ENCODE measurements at regions not wholly inside any gene's neighbourhood (a gene's known extent, or its start where the extent isn't known, plus 50 kb on each side); places are given as distances from the start of the nearest gene placed in this dataset.

- Histone ChIP-seq H3K9me3 (no peaks in the 10 kb centered on the region), H3K36me3 (no peaks in the 10 kb centered on the region), H3K4me3 (no peak overlapping the region), H3K27me3 (no peaks in the 10 kb centered on the region), H3K27ac (no peak overlapping the region), H3K4me1 (no peaks in the 10 kb centered on the region)
- DNase-seq (ENCODE audit: extremely low spot score in 2 of 2): no peak
- intact Hi-C loops (cut with DNase I): no loop called here
- TF ChIP-seq POLR2AphosphoS5 (IDR thresholded peaks at IDR 0.05; ENCODE audit: insufficient read depth in 1 of 2, low read depth in 1 of 2) (no peak), CTCF (IDR thresholded peaks at IDR 0.05) (no peak), POLR2A (IDR thresholded peaks at IDR 0.05) (no peak)
These were observed 766.0 kb downstream of the TRIML1 start for GRCh38 chr4:188905248-188905647.

- Histone ChIP-seq H3K9me3 (no peaks in the 10 kb centered on the region), H3K4me3 (no peak overlapping the region), H3K27ac (no peak overlapping the region), H3K36me3 (no peaks in the 10 kb centered on the region), H3K4me1 (no peaks in the 10 kb centered on the region), H3K27me3 (no peaks in the 10 kb centered on the region)
- TF ChIP-seq POLR2A (IDR thresholded peaks at IDR 0.05) (no peak), POLR2AphosphoS5 (IDR thresholded peaks at IDR 0.05; ENCODE audit: insufficient read depth in 1 of 2, low read depth in 1 of 2) (no peak), CTCF (IDR thresholded peaks at IDR 0.05) (no peak)
- no peak for DNase-seq (ENCODE audit: extremely low spot score in 2 of 2)
- intact Hi-C loops (cut with DNase I): no loop called here
These were observed 772.0 kb downstream of the TRIML1 start for GRCh38 chr4:188911199-188911598.

- Histone ChIP-seq H3K9me3 (no peaks in the 10 kb centered on the region), H3K4me3 (no peak overlapping the region), H3K36me3 (no peaks in the 10 kb centered on the region), H3K4me1 (no peaks in the 10 kb centered on the region), H3K27ac (no peak overlapping the region), H3K27me3 (no peaks in the 10 kb centered on the region)
- no peak for DNase-seq (ENCODE audit: extremely low spot score in 2 of 2)
- no peak for TF ChIP-seq POLR2A (IDR thresholded peaks at IDR 0.05)
- TF ChIP-seq CTCF (IDR thresholded peaks at IDR 0.05): no peak
- no peak for TF ChIP-seq POLR2AphosphoS5 (IDR thresholded peaks at IDR 0.05; ENCODE audit: insufficient read depth in 1 of 2, low read depth in 1 of 2)
- intact Hi-C loops (cut with DNase I): no loop called here
These were observed 772.5 kb downstream of the TRIML1 start for GRCh38 chr4:188911707-188912106.

GRCh38 chr4:188915175-188915574 is 775.9 kb downstream of the TRIML1 start:
- no peak for TF ChIP-seq POLR2AphosphoS5 (IDR thresholded peaks at IDR 0.05; ENCODE audit: insufficient read depth in 1 of 2, low read depth in 1 of 2)
- TF ChIP-seq CTCF (IDR thresholded peaks at IDR 0.05): no peak
- no peak for TF ChIP-seq POLR2A (IDR thresholded peaks at IDR 0.05)
- no peak overlapping the region for H3K27ac ChIP-seq
- no peak overlapping the region for H3K4me3 ChIP-seq

GRCh38 chr4:188918787-188919186 is 779.5 kb downstream of the TRIML1 start:
- DNase-seq (ENCODE audit: extremely low spot score in 2 of 2): no peak
- H3K27ac ChIP-seq: no peak overlapping the region
- no peaks in the 10 kb centered on the region for H3K27me3 ChIP-seq
- intact Hi-C loops (cut with DNase I): no loop called here
- H3K4me1 ChIP-seq: no peaks in the 10 kb centered on the region
- H3K4me3 ChIP-seq: no peak overlapping the region
- no peak for TF ChIP-seq POLR2A (IDR thresholded peaks at IDR 0.05)
- no peak for TF ChIP-seq POLR2AphosphoS5 (IDR thresholded peaks at IDR 0.05; ENCODE audit: insufficient read depth in 1 of 2, low read depth in 1 of 2)
- no peak for TF ChIP-seq CTCF (IDR thresholded peaks at IDR 0.05)
- no peaks in the 10 kb centered on the region for H3K36me3 ChIP-seq
- no peaks in the 10 kb centered on the region for H3K9me3 ChIP-seq

More at GRCh38 chr4:188915175-188915574, 775.9 kb downstream of the TRIML1 start:
- intact Hi-C loops (cut with DNase I): no loop called here
- Histone ChIP-seq H3K4me1 (no peaks in the 10 kb centered on the region), H3K27me3 (no peaks in the 10 kb centered on the region), H3K36me3 (no peaks in the 10 kb centered on the region), H3K9me3 (no peaks in the 10 kb centered on the region)
- no peak for DNase-seq (ENCODE audit: extremely low spot score in 2 of 2)
